ENCODE measurements at regions not wholly inside any gene's neighbourhood (a gene's known extent, or its start where the extent isn't known, plus 50 kb on each side); places are given as distances from the start of the nearest gene placed in this dataset.
"Not testable (repeated sequence)": the region's sequence is repeated elsewhere in the genome, so short reads cannot be mapped to it uniquely, and the experiment has no call there.

DNA sequence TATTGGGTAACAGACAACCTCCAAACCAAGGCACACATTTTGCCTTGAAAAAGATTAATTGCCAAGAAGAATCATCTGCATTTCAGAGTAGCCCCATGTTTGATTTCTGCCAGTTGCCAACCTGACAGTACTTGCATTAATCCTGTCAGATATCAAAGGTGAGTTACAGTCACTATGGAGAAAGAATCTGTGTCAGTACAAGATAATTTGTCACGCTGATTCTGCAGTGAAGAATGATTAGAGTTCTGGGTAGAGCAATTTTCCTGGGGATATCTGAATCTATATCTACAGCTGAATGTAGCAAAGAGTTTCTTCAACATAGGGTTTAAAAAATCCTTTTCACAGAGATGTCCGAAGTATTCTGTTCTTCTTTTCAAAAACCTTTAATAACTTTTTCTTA, 150.7 kb downstream of the AKAP11 start:
- H3K4me3 ChIP-seq (ENCODE audit: low read depth, low read length) = no peak overlapping the region
- CTCF ChIA-PET = no interaction called here
- POLR2A ChIA-PET = no interaction called here
- TF ChIP-seq, protein P1, sequence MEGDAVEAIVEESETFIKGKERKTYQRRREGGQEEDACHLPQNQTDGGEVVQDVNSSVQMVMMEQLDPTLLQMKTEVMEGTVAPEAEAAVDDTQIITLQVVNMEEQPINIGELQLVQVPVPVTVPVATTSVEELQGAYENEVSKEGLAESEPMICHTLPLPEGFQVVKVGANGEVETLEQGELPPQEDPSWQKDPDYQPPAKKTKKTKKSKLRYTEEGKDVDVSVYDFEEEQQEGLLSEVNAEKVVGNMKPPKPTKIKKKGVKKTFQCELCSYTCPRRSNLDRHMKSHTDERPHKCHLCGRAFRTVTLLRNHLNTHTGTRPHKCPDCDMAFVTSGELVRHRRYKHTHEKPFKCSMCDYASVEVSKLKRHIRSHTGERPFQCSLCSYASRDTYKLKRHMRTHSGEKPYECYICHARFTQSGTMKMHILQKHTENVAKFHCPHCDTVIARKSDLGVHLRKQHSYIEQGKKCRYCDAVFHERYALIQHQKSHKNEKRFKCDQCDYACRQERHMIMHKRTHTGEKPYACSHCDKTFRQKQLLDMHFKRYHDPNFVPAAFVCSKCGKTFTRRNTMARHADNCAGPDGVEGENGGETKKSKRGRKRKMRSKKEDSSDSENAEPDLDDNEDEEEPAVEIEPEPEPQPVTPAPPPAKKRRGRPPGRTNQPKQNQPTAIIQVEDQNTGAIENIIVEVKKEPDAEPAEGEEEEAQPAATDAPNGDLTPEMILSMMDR (IDR thresholded peaks at IDR 0.05; ENCODE audit: insufficient read depth, low read length, missing control alignments) = no peak
- DNase-seq (ENCODE audit: low read depth, low spot score) = no peak

GRCh38 chr13:42424182-42424581, 149.8 kb upstream of the TNFSF11 start:
- ChIA-PET POLR2A (no interaction called here), CTCF (no interaction called here)
- no peak overlapping the region for H3K4me3 ChIP-seq (ENCODE audit: low read depth, low read length)
- TF ChIP-seq, protein P1 (IDR thresholded peaks at IDR 0.05; ENCODE audit: insufficient read depth, low read length, missing control alignments) = no peak
- DNase-seq (ENCODE audit: low read depth, low spot score) = no peak

GRCh38 chr13:42445354-42445753, 128.6 kb upstream of the TNFSF11 start:
- POLR2A ChIA-PET = no interaction called here
- CTCF ChIA-PET = no interaction called here
- TF ChIP-seq, protein P1 (IDR thresholded peaks at IDR 0.05; ENCODE audit: insufficient read depth, low read length, missing control alignments) = no peak
- no peak overlapping the region for H3K4me3 ChIP-seq (ENCODE audit: low read depth, low read length)
- no peak for DNase-seq (ENCODE audit: low read depth, low spot score)

DNA sequence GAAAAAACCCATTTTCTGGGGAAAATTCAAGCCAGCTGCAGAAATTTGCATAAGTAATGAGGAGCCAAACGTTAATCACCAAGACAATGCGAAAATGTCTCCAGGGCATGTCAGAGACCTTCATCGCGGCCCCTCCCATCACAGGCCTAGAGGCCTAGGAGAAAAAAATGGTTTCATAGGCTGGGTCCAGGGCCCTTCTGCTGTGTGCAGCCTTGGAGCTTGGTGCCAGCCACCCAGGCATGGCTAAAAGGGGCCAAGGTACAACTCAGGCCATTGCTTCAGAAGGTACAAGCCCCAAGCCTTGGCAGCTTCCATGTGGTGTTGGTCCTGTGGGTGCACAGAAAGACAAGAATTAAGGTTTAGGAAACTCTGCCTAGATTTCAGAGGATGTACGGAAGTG, 127.4 kb upstream of the TNFSF11 start:
- DNase-seq (ENCODE audit: low read depth, low spot score); CTCF ChIA-PET: not testable (repeated sequence)

GRCh38 chr13:42453091-42453645, 120.8 kb upstream of the TNFSF11 start:
- POLR2A ChIA-PET = no interaction called here
- DNase-seq (ENCODE audit: low read depth, low spot score) = no peak
- TF ChIP-seq, protein P1 (IDR thresholded peaks at IDR 0.05; ENCODE audit: insufficient read depth, low read length, missing control alignments) = no peak
- CTCF ChIA-PET = no interaction called here
- no peak overlapping the region for H3K4me3 ChIP-seq (ENCODE audit: low read depth, low read length)

More for the DNA sequence above, 127.4 kb upstream of the TNFSF11 start:
- H3K4me3 ChIP-seq (ENCODE audit: low read depth, low read length); POLR2A ChIA-PET: not testable (repeated sequence)

GRCh38 chr13:42454749-42455148, 119.2 kb upstream of the TNFSF11 start:
- ChIA-PET CTCF (no interaction called here), POLR2A (no interaction called here)
- TF ChIP-seq, protein P1 (IDR thresholded peaks at IDR 0.05; ENCODE audit: insufficient read depth, low read length, missing control alignments) = no peak

GRCh38 chr13:42458193-42458592, 115.8 kb upstream of the TNFSF11 start:
- no peak overlapping the region for H3K4me3 ChIP-seq (ENCODE audit: low read depth, low read length)
- ChIA-PET CTCF (no interaction called here), POLR2A (no interaction called here)
- TF ChIP-seq, protein P1 (IDR thresholded peaks at IDR 0.05; ENCODE audit: insufficient read depth, low read length, missing control alignments) = no peak
- DNase-seq (ENCODE audit: low read depth, low spot score) = no peak

More at GRCh38 chr13:42454749-42455148, 119.2 kb upstream of the TNFSF11 start:
- H3K4me3 ChIP-seq (ENCODE audit: low read depth, low read length) = no peak overlapping the region
- DNase-seq (ENCODE audit: low read depth, low spot score) = no peak

Data from AG04449 (cell line).